K562 (cell line): ENCODE measurements at regions not wholly inside any gene's neighbourhood (a gene's known extent, or its start where the extent isn't known, plus 50 kb on each side); places are given as distances from the start of the nearest gene placed in this dataset.

Experiments
- ATAC-seq: fragments of 200-7000 bp; cut with Tn5 transposase; 3 replicates; pipeline ENCODE4 v1.9.1; 2020; ENCODE audit warnings: moderate library complexity
- BruUV-seq: library from RNA; stranded (reverse); fragments of 400-500 nt; replicated peaks from 2 replicates; lab custom pipeline; 2021; lab: Mats Ljungman, UMichigan
- CTCF ChIA-PET: fragments of 300-600 bp; formaldehyde crosslinking; extraction: SDS; loops from one replicate; lab custom pipeline; 2021; ENCODE audit warnings: low intra/inter-chr PET ratio; lab: Yijun Ruan, JAX
- POLR2A ChIA-PET: fragments of 300-600, 350-650 bp; sonication (Branson Sonifier 250); formaldehyde crosslinking; extraction: SDS; loops from one replicate; lab custom pipeline; 2021; ENCODE audit warnings: antibody characterized with exemption, inconsistent platforms; lab: Yijun Ruan, JAX
- DNase-seq, 4 experiments: peaks; one replicate each; pipeline versions ENCODE4 v3.0.0 to v3.0.0-alpha.2; 2011 to 2018; ENCODE audit warnings: low spot score in 3 of 4, mixed read lengths in 3 of 4; ENCODE audit errors: extremely low read depth in 1 of 4
- FAIRE-seq: peaks from 2 replicates; lab custom pipeline; 2011; peaks lifted over from hg19 to GRCh38; lab: Jason Lieb, UNC
- H2AFZ ChIP-seq: 2 replicates; pipeline ENCODE4 v1.6.0; 2011; ENCODE audit warnings: low read depth, low read length, control low read depth, inconsistent platforms
- H3K27ac ChIP-seq: fragments of 200-600 bp; 3 replicates; pipeline ENCODE4 v1.8.0; 2011; ENCODE audit warnings: low read depth, mild to moderate bottlenecking, control low read depth, inconsistent platforms, low read length, moderate library complexity, mixed read lengths; ENCODE audit errors: extremely low read depth
- H3K27me3 ChIP-seq, 2 experiments: fragments of 300-600 bp in 1 of 2; 2 replicates in 1 of 2; 3 replicates in 1 of 2; pipeline versions ENCODE4 v1.6.0 to v1.8.0; 2011; ENCODE audit warnings: inconsistent platforms in 2 of 2, low read length in 2 of 2, mild to moderate bottlenecking in 1 of 2, mixed read lengths in 1 of 2, moderate library complexity in 1 of 2; ENCODE audit not compliant: control insufficient read depth in 2 of 2, insufficient read depth in 2 of 2
- H3K36me3 ChIP-seq: fragments of 300-600 bp; 3 replicates; pipeline ENCODE4 v1.8.0; 2011; ENCODE audit warnings: mild to moderate bottlenecking, low read length, inconsistent platforms; ENCODE audit not compliant: control insufficient read depth, insufficient read depth
- H3K4me1 ChIP-seq, 2 experiments: fragments of 200-600 bp in 1 of 2; replicated peaks in 1 of 2; 2 replicates in 1 of 2; 3 replicates in 1 of 2; pipeline versions ENCODE4 v1.5.1 to v1.8.0; 2011; ENCODE audit warnings: inconsistent platforms in 2 of 2, low read length in 2 of 2, mild to moderate bottlenecking in 1 of 2, mixed read lengths in 1 of 2, moderate library complexity in 1 of 2; ENCODE audit not compliant: control insufficient read depth in 2 of 2, insufficient read depth in 2 of 2
- H3K4me2 ChIP-seq: 2 replicates; pipeline ENCODE4 v1.6.1; 2011; ENCODE audit warnings: low read length, control low read depth, inconsistent platforms, mixed read lengths; ENCODE audit not compliant: insufficient read depth
- H3K4me3 ChIP-seq: fragments of 200-600 bp; sonication (generic), shearing (Covaris generic); 2 replicates; pipeline ENCODE4 v1.5.1; 2016; ENCODE audit warnings: control low read depth, inconsistent platforms
- H3K79me2 ChIP-seq: fragments of 200-600 bp; 3 replicates; pipeline ENCODE4 v1.8.0; 2011; ENCODE audit warnings: low read length, inconsistent platforms; ENCODE audit not compliant: control insufficient read depth, insufficient read depth
- H3K9ac ChIP-seq, 2 experiments: 2 replicates each; pipeline versions ENCODE4 v1.6.0 to v1.6.1; 2011; ENCODE audit warnings: low read depth in 2 of 2, low read length in 2 of 2, control low read depth in 1 of 2, inconsistent platforms in 1 of 2, mild to moderate bottlenecking in 1 of 2, mixed read lengths in 1 of 2; ENCODE audit not compliant: insufficient read depth in 1 of 2
- H3K9me1 ChIP-seq: one replicate; pipeline ENCODE4 v1.6.0; 2011; ENCODE audit warnings: inconsistent platforms, mild to moderate bottlenecking, low read length, moderate library complexity; ENCODE audit not compliant: control insufficient read depth, insufficient read depth
- H3K9me3 ChIP-seq: replicated peaks from 2 replicates; pipeline ENCODE4 v1.5.1; 2011; ENCODE audit warnings: low read depth, low read length, inconsistent platforms; ENCODE audit not compliant: control insufficient read depth, insufficient read depth
- H4K20me1 ChIP-seq: replicated peaks from 2 replicates; pipeline ENCODE4 v1.6.1; 2011; ENCODE audit warnings: low read length, inconsistent platforms, mixed read lengths; ENCODE audit not compliant: control insufficient read depth, insufficient read depth
- BCOR ChIP-seq: fragments of 450-650 bp; IDR thresholded peaks from 2 replicates; pipeline ENCODE4 v1.6.1; 2016
- BRD9 ChIP-seq: fragments of 450-650 bp; IDR thresholded peaks from 2 replicates; pipeline ENCODE4 v1.6.1; 2018; ENCODE audit warnings: low read depth; ENCODE audit not compliant: partially characterized antibody
- BRF1 ChIP-seq: IDR thresholded peaks from 3 replicates; pipeline ENCODE4 v1.6.1; 2011; ENCODE audit warnings: borderline replicate concordance, mild to moderate bottlenecking; ENCODE audit not compliant: insufficient read length; ENCODE audit errors: extremely low read depth
- CHCHD3 ChIP-seq: fragments of 250-450 bp; sonication (Bioruptor Pico); IDR thresholded peaks from 2 replicates; pipeline ENCODE4 v2.1.2; 2022; ENCODE audit warnings: mild to moderate bottlenecking
- DDX20 ChIP-seq: fragments of 450-650 bp; IDR thresholded peaks from 2 replicates; pipeline ENCODE4 v1.6.1; 2016; ENCODE audit warnings: missing genetic modification characterization, low read depth, mild to moderate bottlenecking, missing compliant biosample characterization, moderate library complexity
- FIP1L1 ChIP-seq: fragments of 200-400 bp; formaldehyde crosslinking; IDR thresholded peaks from 2 replicates; pipeline ENCODE4 v1.6.1; 2018; ENCODE audit warnings: mild to moderate bottlenecking, low read depth, low read length; ENCODE audit not compliant: poor library complexity, severe bottlenecking
- GABPA ChIP-seq: fragments of 200-800 bp; sonication (Bioruptor generic); conservative IDR thresholded peaks from 2 replicates; pipeline ENCODE4 v1.6.1; 2016; ENCODE audit warnings: low read depth, missing genetic modification characterization, missing compliant biosample characterization
- MED1 ChIP-seq: sonication (generic); formaldehyde crosslinking; IDR thresholded peaks from 2 replicates; pipeline ENCODE4 v1.8.1; 2023; ENCODE audit warnings: missing genetic modification reagents, borderline replicate concordance
- MTA1 ChIP-seq: fragments of 450-650 bp; IDR thresholded peaks from 2 replicates; pipeline ENCODE4 v1.6.1; 2017; ENCODE audit warnings: borderline replicate concordance
- PRPF4 ChIP-seq: fragments of 200-400 bp; formaldehyde crosslinking; IDR thresholded peaks from one replicate; pipeline ENCODE4 v1.6.1; 2017; ENCODE audit warnings: low read length, low read depth, mild to moderate bottlenecking; ENCODE audit not compliant: insufficient read depth, poor library complexity, severe bottlenecking
- SIN3A ChIP-seq, 2 experiments: fragments of 150-350 bp in 1 of 2; IDR thresholded peaks; 2 replicates each; pipeline ENCODE4 v1.6.1; 2011 to 2016; ENCODE audit warnings: borderline replicate concordance in 2 of 2, low read depth in 2 of 2, low read length in 2 of 2, mild to moderate bottlenecking in 2 of 2, moderate library complexity in 2 of 2; ENCODE audit not compliant: control insufficient read depth in 1 of 2
- SIRT6 ChIP-seq: IDR thresholded peaks from one replicate; pipeline ENCODE4 v1.6.1; 2012; ENCODE audit warnings: low read depth, mild to moderate bottlenecking, control low read depth, inconsistent platforms, low read length, moderate library complexity
- SMARCE1 ChIP-seq: fragments of 450-650 bp; IDR thresholded peaks from 2 replicates; pipeline ENCODE4 v1.7.1; 2016; ENCODE audit warnings: mild to moderate bottlenecking
- TRIM24 ChIP-seq, 2 experiments: fragments of 450-650 bp; IDR thresholded peaks; 2 replicates each; pipeline ENCODE4 v1.6.1; 2016
- ZBTB12 ChIP-seq: fragments of 250-450 bp; sonication (Bioruptor Pico); IDR thresholded peaks from 2 replicates; pipeline ENCODE4 v1.4.0; 2020
- ZFP1 ChIP-seq: fragments of 450-650 bp; formaldehyde crosslinking; IDR thresholded peaks from 2 replicates; pipeline ENCODE4 v1.4.0; 2020; ENCODE audit warnings: mild to moderate bottlenecking, mixed read lengths
- ZFP36 ChIP-seq: fragments of 150-350 bp; IDR thresholded peaks from 2 replicates; pipeline ENCODE4 v1.6.1; 2018; ENCODE audit warnings: low read length, low read depth; ENCODE audit not compliant: partially characterized antibody
- ZNF354B ChIP-seq: fragments of 250-450 bp; sonication (Bioruptor Pico); IDR thresholded peaks from 2 replicates; pipeline ENCODE4 v1.4.0; 2020
- ZNF408 ChIP-seq: fragments of 250-450 bp; sonication (Bioruptor Pico); IDR thresholded peaks from 2 replicates; pipeline ENCODE4 v1.4.0; 2020; ENCODE audit warnings: low read depth, mild to moderate bottlenecking, moderate library complexity
- WGBS: fragments of 100-300 bp; shearing (Covaris generic); methylation state at CpG from one replicate; pipeline ENCODE4 v1.1.6; 2016; ENCODE audit warnings: low coverage, mixed read lengths; ENCODE audit not compliant: insufficient coverage; ENCODE audit errors: missing lambda C conversion rate; 5-methylcytosine and 5-hydroxymethylcytosine counted together
- in situ Hi-C: fragments of 300-500 bp; cut with MboI; formaldehyde crosslinking; loops from 4 replicates; pipeline ENCODE4 v1.15.0; 2018; ENCODE audit warnings: inconsistent platforms, mixed read lengths
- intact Hi-C: fragments of 100-400 bp; cut with micrococcal nuclease; formaldehyde crosslinking; loops from 2 replicates; pipeline ENCODE4 v1.14.2; 2022

GRCh38 chr18:26686532-26686931 lies 138.2 kb upstream of the KCTD1 start:
- no peak for FAIRE-seq
- intact Hi-C loops: no loop called here
- CTCF ChIA-PET: no interaction called here

More at GRCh38 chr18:26686532-26686931, 138.2 kb upstream of the KCTD1 start:
- DNase-seq (no peak), ATAC-seq (no peak)
- Histone ChIP-seq H3K27me3 (no peaks in the 10 kb centered on the region), H3K9ac (no peak overlapping the region), H3K79me2 (no peaks in the 10 kb centered on the region), H3K36me3 (no peaks in the 10 kb centered on the region), H4K20me1 (no peaks in the 10 kb centered on the region), H3K4me2 (no peak overlapping the region), H3K9me1 (no peaks in the 10 kb centered on the region), H3K4me3 (no peak overlapping the region), H3K4me1 (no peaks in the 10 kb centered on the region), H3K27ac (no peak overlapping the region), H2AFZ (no peak overlapping the region), H3K9me3 (no peaks in the 10 kb centered on the region)
- in situ Hi-C loops: no loop called here
- TF ChIP-seq ZNF354B (CRISPR knock-in tag): no peak
- TF ChIP-seq ZFP1 (CRISPR knock-in tag): no peak
- no peak for TF ChIP-seq DDX20 (tag)
- no peak for TF ChIP-seq ZFP36
- TF ChIP-seq SIN3A (IDR thresholded peaks at IDR 0.05; ENCODE audit: borderline replicate concordance in 2 of 2, control insufficient read depth in 1 of 2, low read depth in 2 of 2, low read length in 2 of 2): no peak
- TF ChIP-seq SIRT6: no peak
- TF ChIP-seq PRPF4: no peak
- TF ChIP-seq FIP1L1: no peak
- TF ChIP-seq BRF1: no peak
- TF ChIP-seq MTA1: no peak
- TF ChIP-seq ZNF408: no peak
- TF ChIP-seq MED1 (CRISPR knock-in tag): no peak
- TF ChIP-seq BCOR: no peak
- TF ChIP-seq ZBTB12 (CRISPR knock-in tag): no peak
- no peak for TF ChIP-seq CHCHD3 (CRISPR knock-in tag)
- TF ChIP-seq GABPA (tag): no peak
- no peak for TF ChIP-seq TRIM24 (IDR thresholded peaks at IDR 0.05)
- no peak for TF ChIP-seq BRD9
- no peak for TF ChIP-seq SMARCE1
- WGBS: 0% methylated on average over 3 of the region's 3 CpGs
- BruUV-seq: no TSS peak
- POLR2A ChIA-PET: no interaction called here
